ENCODE measurements at regions not wholly inside any gene's neighbourhood (a gene's known extent, or its start where the extent isn't known, plus 50 kb on each side); places are given as distances from the start of the nearest gene placed in this dataset.

GRCh38 chr6:21423106-21423854, 170.3 kb upstream of the SOX4 start:
- H3K9me3 Mint-ChIP-seq, result no peaks in the 10 kb centered on the region
- no peak overlapping the region for H3K4me3 ChIP-seq (ENCODE audit: low read length)
- intact Hi-C loops (cut with DNase I, micrococcal nuclease), result no loop called here
- no peak for ATAC-seq (ENCODE audit: poor library complexity)
- H3K4me1 ChIP-seq (ENCODE audit: insufficient read depth, low read length), result no peaks in the 10 kb centered on the region
- TF ChIP-seq CTCF (IDR thresholded peaks at IDR 0.05), result no peak
- ChIA-PET CTCF (no interaction called here), POLR2A (no interaction called here)
- H3K36me3 ChIP-seq (ENCODE audit: insufficient read depth, low read length), result no peaks in the 10 kb centered on the region
- H3K36me3 Mint-ChIP-seq (ENCODE audit: low read depth), result no peaks in the 10 kb centered on the region
- no peak overlapping the region for H3K27ac Mint-ChIP-seq
- no peaks in the 10 kb centered on the region for H3K27me3 Mint-ChIP-seq
- no peak overlapping the region for H3K27ac ChIP-seq (ENCODE audit: low read depth in 1 of 2, low read length in 2 of 2)
- no peaks in the 10 kb centered on the region for H3K4me1 Mint-ChIP-seq (ENCODE audit: low read depth)
- no peak for DNase-seq
- H3K9me3 ChIP-seq (ENCODE audit: control insufficient read depth in 1 of 2, insufficient read depth in 1 of 2, low read length in 2 of 2), result peaks cover 6 to 10% of the 10 kb centered on the region in 2 experiments
- H3K4me3 Mint-ChIP-seq, result no peak overlapping the region
- no peaks in the 10 kb centered on the region for H3K27me3 ChIP-seq (ENCODE audit: control insufficient read depth in 1 of 2, insufficient read depth in 2 of 2, low read length in 2 of 2)

- Histone ChIP-seq H3K4me3 (ENCODE audit: low read length) (no peak overlapping the region), H3K27ac (ENCODE audit: low read depth in 1 of 2, low read length in 2 of 2) (no peak overlapping the region), H3K4me1 (ENCODE audit: insufficient read depth, low read length) (no peaks in the 10 kb centered on the region), H3K9me3 (ENCODE audit: control insufficient read depth in 1 of 2, insufficient read depth in 1 of 2, low read length in 2 of 2) (peaks cover 6 to 12% of the 10 kb centered on the region in 2 experiments), H3K36me3 (ENCODE audit: insufficient read depth, low read length) (no peaks in the 10 kb centered on the region), H3K27me3 (ENCODE audit: control insufficient read depth in 1 of 2, insufficient read depth in 2 of 2, low read length in 2 of 2) (no peaks in the 10 kb centered on the region)
- Mint-ChIP-seq H3K36me3 (ENCODE audit: low read depth) (no peaks in the 10 kb centered on the region), H3K27ac (no peak overlapping the region), H3K4me1 (ENCODE audit: low read depth) (no peaks in the 10 kb centered on the region), H3K27me3 (no peaks in the 10 kb centered on the region), H3K4me3 (no peak overlapping the region), H3K9me3 (no peaks in the 10 kb centered on the region)
- DNase-seq (no peak), ATAC-seq (ENCODE audit: poor library complexity) (no peak)
- ChIA-PET CTCF (no interaction called here), POLR2A (interaction anchor here (0.5 kb wide), 1 partner anchor 20 kb away, joined by 5 read pairs; no protein-coding TSS in a partner anchor)
- TF ChIP-seq CTCF (IDR thresholded peaks at IDR 0.05), result no peak
- intact Hi-C loops (cut with DNase I, micrococcal nuclease), result no loop called here
These were observed 166.6 kb upstream of the SOX4 start for GRCh38 chr6:21426841-21427490.

GRCh38 chr6:21429291-21429690, 164.3 kb upstream of the SOX4 start:
- Mint-ChIP-seq H3K36me3 (ENCODE audit: low read depth) (no peaks in the 10 kb centered on the region), H3K9me3 (no peaks in the 10 kb centered on the region), H3K4me3 (no peak overlapping the region), H3K27me3 (no peaks in the 10 kb centered on the region), H3K27ac (no peak overlapping the region), H3K4me1 (ENCODE audit: low read depth) (no peaks in the 10 kb centered on the region)
- Histone ChIP-seq H3K4me1 (ENCODE audit: insufficient read depth, low read length) (no peaks in the 10 kb centered on the region), H3K4me3 (ENCODE audit: low read length) (no peak overlapping the region), H3K9me3 (ENCODE audit: control insufficient read depth in 1 of 2, insufficient read depth in 1 of 2, low read length in 2 of 2) (peaks cover 6 to 7% of the 10 kb centered on the region in 2 experiments), H3K27me3 (ENCODE audit: control insufficient read depth in 1 of 2, insufficient read depth in 2 of 2, low read length in 2 of 2) (no peaks in the 10 kb centered on the region), H3K36me3 (ENCODE audit: insufficient read depth, low read length) (no peaks in the 10 kb centered on the region), H3K27ac (ENCODE audit: low read depth in 1 of 2, low read length in 2 of 2) (no peak overlapping the region)
- CTCF ChIA-PET, result no interaction called here
- ATAC-seq (ENCODE audit: poor library complexity), result no peak
- no peak for TF ChIP-seq CTCF (IDR thresholded peaks at IDR 0.05)
- intact Hi-C loops (cut with DNase I, micrococcal nuclease), result no loop called here
- DNase-seq, result no peak
- POLR2A ChIA-PET, result no interaction called here

All from CD4-positive, alpha-beta T cell (primary cell).